H9 (cell line): ENCODE measurements at regions not wholly inside any gene's neighbourhood (a gene's known extent, or its start where the extent isn't known, plus 50 kb on each side); places are given as distances from the start of the nearest gene placed in this dataset.

Experiments used
- DNase-seq: peaks from one replicate; pipeline ENCODE4 v3.0.0-alpha.2; 2017
- H2AFZ ChIP-seq: one replicate; pipeline ENCODE4 v1.6.1; 2013; ENCODE audit warnings: mild to moderate bottlenecking, low read length, control low read depth, moderate library complexity
- H2AK5ac ChIP-seq: 2 replicates; pipeline ENCODE4 v1.6.1; 2013; ENCODE audit warnings: low read length, control low read depth, mixed read lengths; ENCODE audit not compliant: insufficient read length
- H2BK120ac ChIP-seq: one replicate; pipeline ENCODE4 v1.6.1; 2013; ENCODE audit warnings: low read depth, mild to moderate bottlenecking, low read length, control low read depth, inconsistent platforms; ENCODE audit not compliant: poor library complexity, severe bottlenecking
- H2BK12ac ChIP-seq: 2 replicates; pipeline ENCODE4 v1.6.1; 2013; ENCODE audit warnings: low read length, control low read depth, mixed read lengths, low read depth; ENCODE audit not compliant: insufficient read length
- H2BK15ac ChIP-seq: 2 replicates; pipeline ENCODE4 v1.6.1; 2013; ENCODE audit warnings: low read depth, low read length, control low read depth
- H2BK20ac ChIP-seq: one replicate; pipeline ENCODE4 v1.6.1; 2013; ENCODE audit warnings: low read depth, mild to moderate bottlenecking, low read length, control low read depth, inconsistent platforms; ENCODE audit not compliant: poor library complexity, severe bottlenecking
- H2BK5ac ChIP-seq: 2 replicates; pipeline ENCODE4 v1.6.1; 2013; ENCODE audit warnings: low read length, control low read depth, mixed read lengths; ENCODE audit not compliant: insufficient read length
- H3K14ac ChIP-seq: 2 replicates; pipeline ENCODE4 v1.6.1; 2013; ENCODE audit warnings: low read length, control low read depth; ENCODE audit not compliant: insufficient read depth
- H3K18ac ChIP-seq: 2 replicates; pipeline ENCODE4 v1.6.1; 2013; ENCODE audit warnings: low read depth, mild to moderate bottlenecking, mixed read lengths, low read length, control low read depth; ENCODE audit not compliant: insufficient read length
- H3K23ac ChIP-seq: 2 replicates; pipeline ENCODE4 v1.6.1; 2013; ENCODE audit warnings: low read length, control low read depth, mixed read lengths, low read depth; ENCODE audit not compliant: insufficient read length
- H3K23me2 ChIP-seq: 2 replicates; pipeline ENCODE4 v1.6.1; 2013; ENCODE audit warnings: low read depth, mild to moderate bottlenecking, mixed read lengths, low read length, control low read depth; ENCODE audit not compliant: insufficient read length, poor library complexity, severe bottlenecking
- H3K27ac ChIP-seq: 2 replicates; pipeline ENCODE4 v1.5.1; 2013; ENCODE audit warnings: low read length, control low read depth, mixed read lengths, low read depth; ENCODE audit not compliant: insufficient read length
- H3K27me3 ChIP-seq: 2 replicates; pipeline ENCODE4 v1.6.1; 2013; ENCODE audit warnings: low read length, control low read depth, inconsistent platforms; ENCODE audit not compliant: insufficient read depth
- H3K4ac ChIP-seq: 2 replicates; pipeline ENCODE4 v1.6.1; 2013; ENCODE audit warnings: low read depth, mild to moderate bottlenecking, control low read depth, inconsistent platforms, low read length, moderate library complexity
- H3K4me1 ChIP-seq: 2 replicates; pipeline ENCODE4 v1.6.1; 2013; ENCODE audit warnings: low read length, control low read depth, inconsistent platforms; ENCODE audit not compliant: insufficient read depth
- H3K4me2 ChIP-seq: 2 replicates; pipeline ENCODE4 v1.6.1; 2013; ENCODE audit warnings: low read length, control low read depth, mixed read lengths; ENCODE audit not compliant: insufficient read length, insufficient read depth
- H3K56ac ChIP-seq: 2 replicates; pipeline ENCODE4 v1.6.1; 2013; ENCODE audit warnings: low read depth, mild to moderate bottlenecking, mixed read lengths, low read length, control low read depth; ENCODE audit not compliant: insufficient read length
- H3K79me1 ChIP-seq: 2 replicates; pipeline ENCODE4 v1.6.1; 2013; ENCODE audit warnings: low read depth, mild to moderate bottlenecking, moderate library complexity, low read length, control low read depth, inconsistent platforms; ENCODE audit not compliant: insufficient read depth, poor library complexity, severe bottlenecking
- H3K79me2 ChIP-seq: 2 replicates; pipeline ENCODE4 v1.6.1; 2013; ENCODE audit warnings: low read length, control low read depth, inconsistent platforms; ENCODE audit not compliant: insufficient read depth
- H3K9ac ChIP-seq: 2 replicates; pipeline ENCODE4 v1.6.1; 2013; ENCODE audit warnings: low read length, control low read depth, mixed read lengths; ENCODE audit not compliant: insufficient read length; ENCODE audit errors: extremely low read depth
- H3K9me3 ChIP-seq: one replicate; pipeline ENCODE4 v1.6.1; 2013; ENCODE audit warnings: low read depth, low read length, inconsistent platforms; ENCODE audit not compliant: control insufficient read depth
- H3T11ph ChIP-seq: one replicate; pipeline ENCODE4 v1.6.1; 2013; ENCODE audit warnings: mild to moderate bottlenecking, low read length, control low read depth, inconsistent platforms
- H4K20me1 ChIP-seq: one replicate; pipeline ENCODE4 v1.6.1; 2013; ENCODE audit not compliant: control insufficient read depth, insufficient read length, insufficient read depth
- H4K5ac ChIP-seq: 2 replicates; pipeline ENCODE4 v1.6.1; 2013; ENCODE audit warnings: low read depth, mild to moderate bottlenecking, mixed read lengths, low read length, control low read depth; ENCODE audit not compliant: insufficient read length
- H4K8ac ChIP-seq: replicated peaks from 2 replicates; pipeline ENCODE4 v1.6.1; 2013; ENCODE audit warnings: low read length, control low read depth, mixed read lengths, low read depth; ENCODE audit not compliant: insufficient read length
- H4K91ac ChIP-seq: 2 replicates; pipeline ENCODE4 v1.6.1; 2013; ENCODE audit warnings: low read depth, mild to moderate bottlenecking, moderate library complexity, mixed read lengths, low read length, control low read depth; ENCODE audit not compliant: insufficient read length
- H3K27ac Mint-ChIP-seq, 3 experiments: 2 replicates in 2 of 3; 3 replicates in 1 of 3; pipeline ENCODE4 v1.8.0; 2020 to 2021; ENCODE audit warnings: mixed read lengths in 3 of 3, mild to moderate bottlenecking in 1 of 3, moderate library complexity in 1 of 3
- H3K27me3 Mint-ChIP-seq: 2 replicates; pipeline ENCODE4 v1.8.0; 2021; ENCODE audit warnings: low read depth, mild to moderate bottlenecking, moderate library complexity, mixed read lengths
- H3K36me3 Mint-ChIP-seq, 3 experiments: 2 replicates in 2 of 3; 3 replicates in 1 of 3; pipeline ENCODE4 v1.8.0; 2020 to 2021; ENCODE audit warnings: low read depth in 3 of 3, mixed read lengths in 3 of 3; ENCODE audit not compliant: insufficient read depth in 1 of 3
- H3K4me1 Mint-ChIP-seq, 2 experiments: 2 replicates each; pipeline ENCODE4 v1.8.0; 2020; ENCODE audit warnings: mixed read lengths in 2 of 2
- H3K4me3 Mint-ChIP-seq, 2 experiments: 2 replicates in 1 of 2; 3 replicates in 1 of 2; pipeline ENCODE4 v1.8.0; 2020 to 2021; ENCODE audit warnings: mild to moderate bottlenecking in 2 of 2, mixed read lengths in 2 of 2, moderate library complexity in 1 of 2
- H3K9me3 Mint-ChIP-seq, 2 experiments: 2 replicates in 1 of 2; 3 replicates in 1 of 2; pipeline ENCODE4 v1.8.0; 2020; ENCODE audit warnings: mild to moderate bottlenecking in 2 of 2, mixed read lengths in 2 of 2, moderate library complexity in 1 of 2
- CTCF ChIP-seq: fragments of 200-600 bp; sonication (generic); conservative IDR thresholded peaks from 3 replicates; pipeline ENCODE4 v1.8.0; 2021; ENCODE audit warnings: antibody characterized with exemption, mild to moderate bottlenecking

GRCh38 chr12:82099216-82099615, 259.0 kb downstream of the CCDC59 start:
- no peak overlapping the region for H4K5ac ChIP-seq
- no peak overlapping the region for H2BK20ac ChIP-seq
- H3K79me2 ChIP-seq, result no peaks in the 10 kb centered on the region
- no peaks in the 10 kb centered on the region for H3K4me1 ChIP-seq
- no peak overlapping the region for H3K9ac ChIP-seq
- H2BK120ac ChIP-seq, result no peak overlapping the region
- H3K27me3 ChIP-seq, result no peaks in the 10 kb centered on the region
- no peaks in the 10 kb centered on the region for H3K23me2 ChIP-seq
- no peak overlapping the region for H3T11ph ChIP-seq
- no peak overlapping the region for H3K4me2 ChIP-seq
- Mint-ChIP-seq H3K9me3 (no peaks in the 10 kb centered on the region; a peak in 2 of 5 replicates), H3K4me3 (no peak overlapping the region), H3K36me3 (peaks cover 0 to 2% (median 0%) of the 10 kb centered on the region in 3 experiments; a peak in 2 of 7 replicates), H3K4me1 (peaks cover 14 to 15% of the 10 kb centered on the region in 2 experiments), H3K27ac (no peak overlapping the region), H3K27me3 (no peaks in the 10 kb centered on the region)
- H4K8ac ChIP-seq, result no peak overlapping the region
- no peak overlapping the region for H2BK15ac ChIP-seq
- H3K9me3 ChIP-seq, result no peaks in the 10 kb centered on the region
- no peak overlapping the region for H3K23ac ChIP-seq
- no peaks in the 10 kb centered on the region for H4K20me1 ChIP-seq
- DNase-seq, result no peak
- no peak overlapping the region for H3K56ac ChIP-seq
- H3K14ac ChIP-seq, result no peak overlapping the region
- no peak overlapping the region for H3K27ac ChIP-seq
- H2BK5ac ChIP-seq, result no peak overlapping the region
- TF ChIP-seq CTCF, result no peak
- no peak overlapping the region for H2AFZ ChIP-seq
- H4K91ac ChIP-seq, result no peak overlapping the region
- H3K79me1 ChIP-seq, result no peaks in the 10 kb centered on the region
- H2AK5ac ChIP-seq, result no peak overlapping the region
- no peak overlapping the region for H2BK12ac ChIP-seq
- no peak overlapping the region for H3K4ac ChIP-seq
- no peak overlapping the region for H3K18ac ChIP-seq
